ENCODE measurements at regions not wholly inside any gene's neighbourhood (a gene's known extent, or its start where the extent isn't known, plus 50 kb on each side); places are given as distances from the start of the nearest gene placed in this dataset.

- Histone ChIP-seq H3K4me1 (ENCODE audit: control insufficient read depth in 5 of 5, insufficient read depth in 5 of 5, low read length in 5 of 5) (no peaks in the 10 kb centered on the region), H3K27me3 (ENCODE audit: control insufficient read depth in 3 of 3, insufficient read depth in 3 of 3, low read length in 2 of 3) (no peaks in the 10 kb centered on the region), H3K27ac (ENCODE audit: low read depth in 1 of 2, low read length in 1 of 2) (no peak overlapping the region), H3K36me3 (ENCODE audit: control insufficient read depth in 4 of 4, insufficient read depth in 4 of 4, low read length in 4 of 4) (no peaks in the 10 kb centered on the region), H3K9ac (ENCODE audit: insufficient read depth in 1 of 2, low read length in 2 of 2) (no peak overlapping the region), H3K4me3 (no peak overlapping the region), H3K9me3 (ENCODE audit: control insufficient read depth in 4 of 4, insufficient read depth in 3 of 4, low read length in 3 of 4) (no peaks in the 10 kb centered on the region)
- 46 to 84% methylated on average over 4 of the region's 4 CpGs for WGBS, 2 donors
- no peak for DNase-seq
- no peak for ATAC-seq (ENCODE audit: insufficient read depth, low FRiP score)
- TF ChIP-seq CTCF (IDR thresholded peaks at IDR 0.05; ENCODE audit: control extremely low read depth, extremely low read depth): no peak
Observed at GRCh38 chr14:86942936-86943335, 1050.0 kb downstream of the GALC start.

- no peaks in the 10 kb centered on the region for H3K4me1 ChIP-seq (ENCODE audit: control insufficient read depth in 5 of 5, insufficient read depth in 5 of 5, low read length in 5 of 5)
- H3K36me3 ChIP-seq (ENCODE audit: control insufficient read depth in 4 of 4, insufficient read depth in 4 of 4, low read length in 4 of 4): no peaks in the 10 kb centered on the region
- no peak overlapping the region for H3K27ac ChIP-seq (ENCODE audit: low read depth in 1 of 2, low read length in 1 of 2)
- H3K27me3 ChIP-seq (ENCODE audit: control insufficient read depth in 3 of 3, insufficient read depth in 3 of 3, low read length in 2 of 3): no peaks in the 10 kb centered on the region
- WGBS, 2 donors: 55 to 60% methylated on average over 2 of the region's 2 CpGs
- H3K4me3 ChIP-seq: no peak overlapping the region
- ATAC-seq (ENCODE audit: insufficient read depth, low FRiP score) (no peak), DNase-seq (no peak)
- H3K9me3 ChIP-seq (ENCODE audit: control insufficient read depth in 4 of 4, insufficient read depth in 3 of 4, low read length in 3 of 4): no peaks in the 10 kb centered on the region
- H3K9ac ChIP-seq (ENCODE audit: insufficient read depth in 1 of 2, low read length in 2 of 2): no peak overlapping the region
- TF ChIP-seq CTCF (IDR thresholded peaks at IDR 0.05; ENCODE audit: control extremely low read depth, extremely low read depth): no peak
Observed at GRCh38 chr14:86940106-86940505, 1052.9 kb downstream of the GALC start.

GRCh38 chr14:86938320-86938719, 1054.7 kb downstream of the GALC start:
- ATAC-seq (ENCODE audit: insufficient read depth, low FRiP score): no peak
- no peak for TF ChIP-seq CTCF (IDR thresholded peaks at IDR 0.05; ENCODE audit: control extremely low read depth, extremely low read depth)
- DNase-seq: peak in 2 of 3 donors; percentile 23 to 47

GRCh38 chr14:86936556-86936955, 1056.4 kb downstream of the GALC start:
- DNase-seq (no peak), ATAC-seq (ENCODE audit: insufficient read depth, low FRiP score) (no peak)
- H3K4me1 ChIP-seq (ENCODE audit: control insufficient read depth in 5 of 5, insufficient read depth in 5 of 5, low read length in 5 of 5): no peaks in the 10 kb centered on the region
- no peak overlapping the region for H3K9ac ChIP-seq (ENCODE audit: insufficient read depth in 1 of 2, low read length in 2 of 2)
- H3K27ac ChIP-seq (ENCODE audit: low read depth in 1 of 2, low read length in 1 of 2): no peak overlapping the region
- no peaks in the 10 kb centered on the region for H3K36me3 ChIP-seq (ENCODE audit: control insufficient read depth in 4 of 4, insufficient read depth in 4 of 4, low read length in 4 of 4)
- 73 to 74% methylated on average over 2 of the region's 2 CpGs for WGBS, 2 donors
- no peak overlapping the region for H3K4me3 ChIP-seq
- H3K27me3 ChIP-seq (ENCODE audit: control insufficient read depth in 3 of 3, insufficient read depth in 3 of 3, low read length in 2 of 3): no peaks in the 10 kb centered on the region
- H3K9me3 ChIP-seq (ENCODE audit: control insufficient read depth in 4 of 4, insufficient read depth in 3 of 4, low read length in 3 of 4): no peaks in the 10 kb centered on the region
- TF ChIP-seq CTCF (IDR thresholded peaks at IDR 0.05; ENCODE audit: control extremely low read depth, extremely low read depth): no peak

More at GRCh38 chr14:86938320-86938719, 1054.7 kb downstream of the GALC start:
- H3K9me3 ChIP-seq (ENCODE audit: control insufficient read depth in 4 of 4, insufficient read depth in 3 of 4, low read length in 3 of 4): no peaks in the 10 kb centered on the region
- no peaks in the 10 kb centered on the region for H3K36me3 ChIP-seq (ENCODE audit: control insufficient read depth in 4 of 4, insufficient read depth in 4 of 4, low read length in 4 of 4)
- 66 to 77% methylated on average over 8 of the region's 8 CpGs for WGBS, 2 donors
- no peaks in the 10 kb centered on the region for H3K4me1 ChIP-seq (ENCODE audit: control insufficient read depth in 5 of 5, insufficient read depth in 5 of 5, low read length in 5 of 5)
- H3K4me3 ChIP-seq: no peak overlapping the region
- H3K27me3 ChIP-seq (ENCODE audit: control insufficient read depth in 3 of 3, insufficient read depth in 3 of 3, low read length in 2 of 3): no peaks in the 10 kb centered on the region
- no peak overlapping the region for H3K9ac ChIP-seq (ENCODE audit: insufficient read depth in 1 of 2, low read length in 2 of 2)
- H3K27ac ChIP-seq (ENCODE audit: low read depth in 1 of 2, low read length in 1 of 2): no peak overlapping the region
